Cerebellar nuclear complex (tissue), 1 donor: ENCODE measurements at regions not wholly inside any gene's neighbourhood (a gene's known extent, or its start where the extent isn't known, plus 50 kb on each side); places are given as distances from the start of the nearest gene placed in this dataset.

Source experiments
- DNase-seq, 2 experiments: peaks; one replicate each; lab custom pipeline; 2025; lab: John Stamatoyannopoulos, UW

GRCh38 chr10:84789026-84789425 lies 460.6 kb downstream of the CCSER2 start:
- no peak for DNase-seq

- no peak for DNase-seq
Observed at GRCh38 chr10:84798312-84798711, 469.9 kb downstream of the CCSER2 start.

DNA sequence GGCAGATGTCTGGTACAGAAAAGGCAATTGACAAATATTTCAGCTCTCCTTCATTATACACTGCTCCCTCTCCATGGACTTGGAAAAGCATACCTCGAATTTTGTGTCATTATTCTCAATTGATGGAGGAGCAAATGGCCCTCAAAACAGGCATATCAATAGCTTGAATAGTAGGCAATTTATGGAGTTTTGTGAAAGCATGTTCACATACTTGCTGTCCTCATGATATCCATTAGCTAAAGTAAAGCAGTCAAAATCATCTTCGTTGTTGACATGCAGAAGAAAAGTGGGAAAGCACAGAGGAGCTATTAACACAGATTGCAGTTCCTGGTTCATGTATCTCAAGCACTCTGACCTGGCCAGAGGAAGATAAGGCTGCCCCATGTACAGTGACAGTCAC lies 472.8 kb downstream of the CCSER2 start:
- DNase-seq = no peak

GRCh38 chr10:84801916-84802315 lies 473.5 kb downstream of the CCSER2 start:
- DNase-seq = no peak

DNA sequence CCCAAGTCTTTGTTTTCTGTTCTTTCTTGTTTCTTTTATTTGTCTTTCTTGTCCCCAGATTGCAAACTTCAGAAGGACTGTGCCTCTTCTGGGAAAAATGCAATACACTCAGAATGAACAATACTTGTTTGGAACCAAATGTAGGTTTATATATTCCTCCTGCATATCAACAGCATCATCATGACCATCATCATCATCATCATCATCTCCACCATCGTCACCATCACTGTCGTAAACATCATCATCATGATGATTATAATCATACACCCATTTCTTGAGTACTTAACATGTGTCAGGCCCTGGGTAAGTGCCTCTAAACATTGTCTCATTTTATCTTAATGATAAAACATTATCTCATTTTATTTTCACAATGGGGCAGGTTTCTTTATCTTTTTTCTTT lies 476.8 kb downstream of the CCSER2 start:
- DNase-seq = no peak

DNA sequence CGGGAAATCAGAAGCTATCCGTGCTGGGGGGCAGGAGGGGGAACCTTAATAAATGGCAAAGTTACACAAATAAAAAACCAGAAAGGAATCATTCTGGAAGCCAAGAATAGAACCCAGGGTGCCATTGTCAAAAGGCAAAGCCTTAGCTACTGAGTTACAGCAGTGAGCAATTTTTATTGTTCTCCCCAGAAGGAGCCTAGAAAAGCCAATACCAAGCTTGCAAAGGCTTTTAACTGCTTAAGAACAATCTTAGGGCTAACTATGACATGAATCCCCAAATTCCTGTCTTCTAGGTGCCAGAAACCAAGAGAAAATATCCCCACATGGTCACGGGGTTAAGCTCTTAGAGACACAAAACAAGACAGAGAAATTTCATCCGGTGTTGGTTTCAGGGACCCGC lies 482.7 kb downstream of the CCSER2 start:
- DNase-seq = no peak

GRCh38 chr10:84818961-84819360 lies 490.6 kb downstream of the CCSER2 start:
- no peak for DNase-seq

DNA sequence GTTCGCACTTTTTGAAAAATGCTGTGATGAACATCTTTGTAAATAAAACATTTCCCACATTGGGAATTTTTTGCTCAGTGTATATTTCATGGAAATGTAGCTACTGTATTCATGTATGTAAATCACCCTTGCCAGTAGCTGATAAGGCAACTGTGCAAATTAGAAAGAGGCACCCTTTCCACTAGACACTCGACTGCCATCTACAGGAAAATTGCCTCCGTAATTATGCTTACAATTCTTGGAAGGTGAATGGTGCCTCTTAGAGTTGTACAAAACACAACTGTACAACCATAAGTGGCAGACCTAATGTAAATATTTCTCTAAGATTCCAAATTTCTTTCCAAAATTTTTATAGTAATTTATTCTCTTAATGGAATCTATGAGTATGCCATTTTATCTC lies 491.7 kb downstream of the CCSER2 start:
- peak in 1 of 2 experiments; percentile 11 for DNase-seq

- DNase-seq = peak in 1 of 2 experiments; percentile 21
Observed at GRCh38 chr10:84820596-84820995, 492.2 kb downstream of the CCSER2 start.

- DNase-seq = peak; percentile 25 to 69
Observed at GRCh38 chr10:84822931-84823630, 494.7 kb downstream of the CCSER2 start.

DNA sequence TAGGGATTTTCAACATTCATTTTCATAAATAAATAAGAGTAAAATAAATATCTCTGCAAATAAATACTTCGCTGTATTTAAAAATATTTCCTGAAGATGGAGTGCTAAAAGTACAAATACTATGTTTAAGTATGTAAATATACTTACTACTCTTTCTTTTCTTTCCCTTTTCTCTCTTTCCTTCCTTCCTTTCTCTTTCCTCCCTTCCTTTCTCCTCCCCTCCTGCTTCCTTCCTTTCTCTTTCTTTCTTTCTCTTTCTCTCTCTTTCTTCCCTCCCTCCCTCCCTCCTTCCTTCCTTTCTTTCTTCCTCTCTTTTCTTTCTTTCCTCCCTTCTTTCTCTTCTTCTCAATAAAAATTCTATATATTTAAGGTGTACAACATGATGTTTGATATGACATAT lies 496.1 kb downstream of the CCSER2 start:
- no peak for DNase-seq

DNA sequence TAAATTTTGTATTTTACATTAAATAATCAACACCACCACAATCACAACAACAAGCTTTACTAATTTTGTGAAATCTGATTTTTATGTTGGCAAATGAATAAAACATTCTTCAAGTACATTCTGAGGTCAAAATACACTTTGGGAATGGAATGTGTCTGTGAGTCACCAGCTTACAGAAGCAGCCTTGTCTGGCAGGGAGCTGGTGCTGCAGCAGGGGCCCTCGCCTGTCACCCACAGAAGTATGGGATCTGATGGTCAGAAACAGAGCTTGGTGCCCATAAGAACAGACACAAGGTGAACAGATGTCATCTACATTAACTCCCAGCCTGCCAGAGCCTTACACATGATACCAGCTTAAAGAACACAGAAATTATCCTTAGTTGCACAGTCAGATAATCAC lies 496.9 kb downstream of the CCSER2 start:
- no peak for DNase-seq

- DNase-seq = no peak
Observed at GRCh38 chr10:84826704-84827103, 498.3 kb downstream of the CCSER2 start.

DNA sequence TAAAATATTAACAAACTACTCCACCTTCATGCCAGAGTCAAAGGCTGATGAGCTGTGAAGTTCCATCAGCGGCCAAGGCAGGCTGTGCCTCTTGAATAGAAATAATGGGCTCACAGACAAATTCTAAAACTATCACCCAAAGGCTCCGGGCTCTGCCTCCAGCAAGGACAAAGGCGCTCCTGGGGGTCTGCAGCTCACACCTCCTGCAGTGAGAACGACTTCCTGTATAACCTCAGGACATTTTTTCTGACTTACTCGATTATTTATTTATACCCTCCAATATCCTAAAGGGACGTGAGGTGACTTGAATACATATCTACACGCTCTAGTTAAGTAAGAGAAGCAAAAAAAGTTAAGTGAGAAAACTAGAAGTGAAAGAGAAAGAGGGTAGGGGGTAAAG lies 500.7 kb downstream of the CCSER2 start:
- DNase-seq = no peak

DNA sequence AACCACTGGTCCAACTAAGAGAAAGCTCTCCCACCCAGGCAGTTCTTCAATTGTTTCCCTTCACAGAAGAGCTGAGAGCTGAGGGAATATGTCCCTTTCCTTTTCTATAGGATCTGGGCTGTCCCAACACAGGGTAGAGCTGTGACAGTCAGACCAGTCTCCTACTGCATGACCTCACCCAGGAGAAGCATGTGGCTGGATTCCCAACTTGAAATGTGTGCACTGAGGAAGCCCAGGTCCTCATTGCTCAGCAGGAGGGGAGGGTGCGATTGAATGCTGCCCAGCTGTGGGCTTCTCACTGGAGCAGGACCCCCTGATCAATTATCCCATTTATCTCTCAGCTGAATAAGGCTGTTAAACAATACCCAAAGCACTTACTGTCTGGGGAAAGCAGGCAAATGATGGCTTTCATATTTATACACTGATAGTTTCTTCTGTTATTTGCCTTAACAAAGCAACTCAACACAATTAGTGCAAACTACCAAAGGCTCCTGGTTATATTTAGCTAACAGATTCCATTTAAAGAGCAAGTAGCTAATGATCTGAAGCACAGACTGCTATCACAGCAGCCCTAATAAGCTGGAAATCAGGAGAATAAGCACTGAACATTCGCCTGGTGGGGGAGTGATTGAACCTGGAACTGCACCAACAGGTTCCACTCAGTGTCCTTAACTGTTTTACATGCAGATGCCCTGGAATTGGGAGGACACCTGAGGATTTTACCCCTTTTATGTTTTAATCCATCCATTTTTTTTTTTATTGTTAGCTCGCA lies 508.8 kb downstream of the CCSER2 start:
- DNase-seq = no peak

DNA sequence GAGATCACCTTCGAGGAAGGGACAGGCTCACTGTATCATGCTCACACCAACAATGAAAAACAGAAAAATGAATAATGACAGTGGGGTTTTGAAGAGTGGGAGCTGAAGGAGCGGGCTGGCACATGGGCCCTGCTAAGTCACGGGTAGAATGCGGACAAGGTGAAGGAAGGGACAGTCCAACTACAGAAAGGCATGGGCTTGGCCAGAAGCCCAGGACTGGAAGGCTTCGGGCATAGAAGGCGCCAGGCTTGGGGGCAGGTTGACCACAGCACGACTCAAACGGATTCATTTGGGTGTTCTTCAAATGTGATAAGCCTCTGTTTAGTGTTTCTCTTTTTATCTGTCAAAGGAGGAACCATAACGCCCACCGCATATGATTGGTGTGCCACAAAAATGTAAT lies 509.5 kb downstream of the CCSER2 start:
- no peak for DNase-seq

DNA sequence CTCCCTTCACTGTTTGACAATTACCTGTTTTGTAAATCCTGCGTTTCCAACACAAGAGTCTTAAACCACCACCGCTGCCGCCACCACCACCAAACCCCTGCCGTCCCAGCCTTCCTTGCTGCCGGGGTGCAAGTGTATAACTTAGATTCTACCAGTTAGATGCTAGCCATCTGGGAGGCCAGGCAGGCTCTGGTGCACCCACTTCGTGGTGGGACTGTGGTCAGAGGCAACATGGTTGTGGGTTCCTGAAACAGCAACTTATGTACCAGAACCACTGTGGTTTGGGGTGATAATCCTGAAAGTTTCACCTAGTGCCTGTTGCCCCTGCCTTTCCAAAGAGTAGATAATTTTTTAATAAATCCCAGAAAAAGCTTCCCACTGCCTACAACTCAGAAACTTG lies 510.5 kb downstream of the CCSER2 start:
- no peak for DNase-seq

- no peak for DNase-seq
Observed at GRCh38 chr10:84842593-84842992, 514.2 kb downstream of the CCSER2 start.

- DNase-seq = no peak
Observed at GRCh38 chr10:84844461-84844860, 516.1 kb downstream of the CCSER2 start.

- DNase-seq = no peak
Observed at GRCh38 chr10:84845628-84846261, 517.4 kb downstream of the CCSER2 start.

DNA sequence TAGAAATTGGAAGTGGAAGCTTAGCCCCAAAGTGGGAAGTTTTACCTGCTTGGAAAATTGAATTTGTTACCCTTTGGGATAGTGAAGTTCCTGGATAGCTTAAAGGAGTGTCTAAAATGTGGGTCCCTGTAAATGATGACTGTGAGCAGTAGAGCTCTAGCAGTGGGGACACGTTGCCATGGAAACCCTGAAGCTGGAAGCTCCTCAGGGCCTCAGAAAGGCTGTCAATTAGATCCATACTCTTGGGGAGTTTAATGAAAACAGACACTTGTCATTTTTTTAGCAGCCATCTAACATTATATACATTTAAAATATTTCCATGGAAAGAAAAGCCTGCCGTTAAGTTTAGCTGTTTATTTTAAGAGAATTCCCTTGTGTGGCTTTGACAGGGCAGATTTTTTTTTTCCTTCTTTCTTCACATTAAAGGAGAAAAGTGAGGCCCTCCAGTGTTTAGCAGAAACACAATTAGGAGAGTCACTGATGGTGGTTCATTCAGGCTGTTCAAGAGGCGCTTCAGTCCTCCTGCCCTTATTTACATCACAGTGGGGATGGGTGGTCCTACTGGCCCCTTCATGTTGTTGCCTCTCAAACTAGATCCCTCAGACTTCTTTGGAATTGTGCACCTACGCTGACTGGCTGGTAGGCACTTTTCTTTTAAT lies 518.4 kb downstream of the CCSER2 start:
- no peak for DNase-seq

DNA sequence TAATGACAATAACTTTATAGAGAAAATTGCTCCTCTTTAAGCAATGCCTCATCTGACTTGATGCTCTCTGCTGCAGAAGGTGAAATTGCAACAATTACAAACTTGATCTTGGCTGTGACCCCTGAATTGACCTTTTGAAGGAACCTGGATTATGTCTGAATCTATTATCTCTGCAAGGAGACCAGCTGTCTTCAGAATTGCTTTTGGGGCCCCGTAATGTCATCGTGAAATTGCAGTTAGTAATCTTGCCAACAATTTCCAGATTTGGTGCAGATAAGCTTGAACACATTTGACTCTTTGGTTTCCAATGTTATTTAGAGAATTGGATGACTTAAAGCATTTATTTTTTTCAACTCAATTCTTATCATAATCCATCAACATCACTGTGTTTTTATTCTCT lies 520.6 kb downstream of the CCSER2 start:
- DNase-seq = no peak

GRCh38 chr10:84850826-84851225 lies 522.4 kb downstream of the CCSER2 start:
- no peak for DNase-seq
